ENCODE measurements at regions not wholly inside any gene's neighbourhood (a gene's known extent, or its start where the extent isn't known, plus 50 kb on each side); places are given as distances from the start of the nearest gene placed in this dataset.

DNA sequence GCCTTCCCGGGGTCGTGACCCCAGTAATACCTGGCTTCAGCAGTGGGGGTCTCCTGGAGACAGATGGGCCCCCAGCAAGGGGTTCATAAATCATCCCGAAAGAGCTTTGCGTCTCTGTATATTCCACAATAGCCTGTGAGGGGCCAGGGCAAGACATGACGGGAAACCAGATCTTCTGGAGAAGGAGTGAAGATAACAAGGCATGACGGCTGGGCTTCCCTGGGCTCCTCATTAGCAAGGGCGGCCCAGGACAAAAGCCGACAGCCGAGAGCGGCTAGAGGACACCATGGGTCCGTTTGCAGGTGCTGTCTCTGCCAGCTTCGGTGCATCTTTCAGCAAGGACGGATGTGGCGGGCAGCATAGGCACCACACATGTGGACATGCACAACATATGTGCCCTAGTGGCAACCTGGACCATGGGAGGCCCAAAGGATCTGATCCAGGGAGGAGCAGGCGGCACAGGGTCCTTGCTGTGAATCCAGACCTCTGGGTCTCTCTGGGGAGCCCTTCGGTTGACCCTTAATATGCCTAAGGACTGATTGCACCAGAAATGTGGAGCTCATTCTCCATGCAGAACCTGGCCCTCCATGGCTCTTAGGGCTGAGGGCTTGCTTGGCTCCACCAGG lies 136.9 kb upstream of the FOXF1 start:
- no peak for DNase-seq (ENCODE audit: low read depth in 2 of 2, low spot score in 1 of 2)

DNA sequence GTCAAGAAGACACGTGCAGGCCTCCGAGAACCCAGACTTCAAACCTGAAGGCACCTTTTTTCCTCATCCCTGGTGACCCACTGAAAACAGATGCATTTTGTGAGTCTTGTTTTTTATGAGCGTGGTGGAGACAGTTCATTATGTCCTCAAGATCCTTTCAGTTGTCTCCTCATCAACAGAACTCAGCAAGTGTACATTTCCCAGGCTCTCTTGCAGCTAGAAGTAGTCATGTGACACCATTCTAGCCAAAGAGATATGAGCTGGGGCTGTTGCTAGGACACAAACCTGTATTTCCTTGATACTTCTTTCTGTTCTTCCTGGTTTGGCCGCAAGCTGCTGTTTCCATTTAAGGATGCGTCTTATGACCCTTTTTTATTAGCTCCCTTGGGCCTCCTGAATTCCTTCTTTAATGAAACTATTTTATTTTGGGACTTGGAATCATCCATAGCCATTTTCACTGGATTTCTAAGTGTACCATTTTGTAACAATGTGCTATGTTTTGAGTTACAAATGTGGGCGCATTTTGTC lies 135.7 kb upstream of the FOXF1 start:
- no peak for DNase-seq (ENCODE audit: low read depth in 2 of 2, low spot score in 1 of 2)

DNA sequence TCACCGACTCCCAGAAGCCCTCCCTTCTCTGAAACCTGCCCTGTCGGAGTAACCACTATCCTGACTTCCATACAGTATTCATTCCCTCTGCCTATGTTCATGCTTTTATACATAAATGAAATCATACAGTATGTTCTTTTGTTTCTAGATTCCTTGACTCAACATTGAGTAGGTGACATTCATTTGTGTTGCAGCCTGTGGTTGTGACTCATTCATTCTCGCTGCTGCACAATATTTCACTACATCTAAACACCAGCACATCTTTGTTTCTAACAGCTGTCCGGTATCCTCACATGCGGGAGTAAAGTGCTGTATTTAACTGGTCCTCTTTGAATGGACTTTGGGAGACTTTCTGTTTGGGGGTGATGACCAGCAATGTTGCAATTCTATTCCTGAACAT lies 135.0 kb upstream of the FOXF1 start:
- no peak for DNase-seq (ENCODE audit: low read depth in 2 of 2, low spot score in 1 of 2)

DNA sequence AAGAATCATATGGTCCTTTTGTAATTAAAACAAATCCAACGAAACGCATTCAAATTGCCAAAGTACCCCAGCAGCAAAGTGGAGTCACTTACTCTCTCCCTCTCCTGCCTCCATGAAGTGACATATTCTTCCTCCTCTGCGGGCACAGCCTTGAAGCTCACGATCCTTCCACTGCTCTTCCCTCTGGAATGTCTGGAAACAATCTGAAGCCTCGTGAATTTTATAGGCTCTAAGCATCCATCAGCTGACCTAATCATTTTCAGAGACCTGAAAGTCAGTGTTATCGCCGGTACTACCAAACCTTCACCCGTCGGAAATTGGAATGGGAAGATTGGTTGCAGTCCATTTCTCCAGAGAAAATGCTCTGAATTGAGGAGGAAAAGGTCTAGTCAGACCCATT lies 134.5 kb upstream of the FOXF1 start:
- DNase-seq (ENCODE audit: low read depth in 2 of 2, low spot score in 1 of 2), result no peak

DNA sequence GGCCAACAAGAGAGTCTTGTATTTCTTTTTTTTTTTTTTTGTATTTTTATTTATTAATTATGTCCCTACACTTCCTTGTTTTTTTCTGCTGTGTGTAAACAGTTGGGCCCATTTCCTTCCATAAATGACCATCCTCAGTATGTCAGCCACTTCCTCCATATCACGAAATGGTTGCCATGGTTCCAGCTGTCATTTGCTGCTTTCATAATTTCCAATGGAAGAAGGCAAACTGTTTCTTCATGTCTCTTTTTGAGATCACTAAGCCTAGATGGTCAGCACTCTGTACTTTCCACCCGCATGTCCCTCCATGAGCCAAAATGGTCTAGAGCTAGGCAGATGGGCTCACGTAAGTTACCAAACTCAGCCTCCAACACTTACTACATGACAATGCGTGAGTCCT lies 133.5 kb upstream of the FOXF1 start:
- no peak for DNase-seq (ENCODE audit: low read depth in 2 of 2, low spot score in 1 of 2)

DNA sequence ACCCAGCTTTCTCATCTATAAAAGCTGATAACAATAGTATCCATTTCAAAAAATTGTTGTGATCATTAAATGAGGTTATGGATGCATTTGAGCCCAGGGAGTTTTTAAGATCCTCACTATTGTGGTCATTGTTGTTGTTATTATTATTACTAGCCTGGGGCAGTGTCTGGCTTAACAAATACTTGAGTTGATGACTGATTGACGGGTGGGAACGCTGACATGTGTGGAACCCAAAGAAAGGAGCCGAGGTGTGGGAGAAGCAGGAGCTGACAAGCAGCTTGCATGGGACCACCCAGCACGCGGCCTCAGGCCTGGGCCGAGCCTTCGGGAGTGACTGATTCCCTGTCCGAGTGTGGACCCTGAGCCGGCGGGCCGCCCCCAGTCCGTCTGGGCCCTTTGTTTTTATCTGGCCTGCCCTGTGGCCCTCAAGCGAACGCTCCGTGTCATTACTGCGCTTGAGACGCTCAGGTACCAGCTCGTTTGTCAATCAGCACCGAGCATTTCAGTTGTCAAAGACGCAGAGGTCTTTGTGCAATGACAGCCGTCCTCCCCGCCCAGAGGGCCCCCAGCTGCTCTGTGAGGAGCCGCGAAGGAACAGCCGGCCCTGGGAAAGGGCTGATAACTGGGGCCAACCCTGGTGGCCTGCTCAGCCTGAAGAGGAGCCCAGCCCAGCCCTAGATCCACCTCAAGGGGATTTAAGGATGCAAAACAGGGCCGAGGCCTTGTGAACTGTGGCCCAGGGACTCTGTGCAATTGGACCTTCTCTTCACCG lies 132.9 kb upstream of the FOXF1 start:
- DNase-seq (ENCODE audit: low read depth in 2 of 2, low spot score in 1 of 2), result no peak

DNA sequence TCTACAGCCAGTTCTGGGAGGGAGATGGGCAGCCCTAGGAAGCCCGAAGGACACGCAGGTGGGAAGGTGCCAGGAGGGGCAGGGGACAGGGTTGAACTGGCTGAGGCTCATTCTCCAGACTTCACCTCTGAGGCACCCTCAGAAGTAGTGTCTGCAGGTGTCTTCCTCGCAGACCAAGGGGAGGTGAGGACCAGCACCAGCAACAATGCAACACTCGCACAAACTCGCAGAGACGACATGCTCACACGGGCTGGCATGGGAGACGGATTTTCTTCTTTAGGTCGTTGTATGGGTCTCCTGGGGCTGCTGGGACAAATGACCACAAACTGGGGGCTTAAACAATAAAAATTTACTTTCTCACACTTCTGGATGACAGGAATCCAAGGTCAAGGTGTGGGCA lies 132.2 kb upstream of the FOXF1 start:
- no peak for DNase-seq (ENCODE audit: low read depth in 2 of 2, low spot score in 1 of 2)

DNA sequence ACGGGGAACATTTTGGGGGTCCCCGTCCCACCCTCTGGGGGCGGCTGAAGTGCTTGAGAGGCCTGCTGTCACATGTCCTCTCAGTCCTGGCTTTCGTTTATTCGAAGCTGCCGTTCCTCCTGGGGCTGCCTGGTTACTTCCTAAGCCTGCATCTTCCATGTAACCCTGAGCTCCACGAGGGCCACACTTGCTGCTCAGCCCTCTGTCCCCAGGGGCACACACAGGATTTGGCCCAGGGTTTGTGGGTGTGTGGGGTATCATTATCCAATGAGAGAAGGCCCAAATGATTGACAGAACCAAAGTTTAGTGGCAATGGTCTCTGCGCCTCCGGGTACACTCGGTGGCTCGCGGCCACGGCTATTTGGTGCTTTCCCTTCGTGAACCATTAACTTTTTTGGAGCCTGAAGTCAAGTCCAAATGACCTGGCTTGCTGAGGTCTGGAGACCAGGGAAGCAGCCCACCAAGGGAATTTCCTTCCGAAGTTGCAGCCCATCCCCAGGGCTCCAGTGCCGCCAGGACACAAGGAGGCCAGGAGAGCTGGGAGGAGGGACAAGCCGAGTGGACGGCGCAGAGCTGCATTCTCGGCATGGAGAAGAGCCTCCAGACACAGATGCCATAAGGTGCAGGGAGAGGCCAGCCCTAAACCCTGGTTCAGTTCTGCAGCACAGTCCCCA lies 131.4 kb upstream of the FOXF1 start:
- no peak for DNase-seq (ENCODE audit: low read depth in 2 of 2, low spot score in 1 of 2)

DNA sequence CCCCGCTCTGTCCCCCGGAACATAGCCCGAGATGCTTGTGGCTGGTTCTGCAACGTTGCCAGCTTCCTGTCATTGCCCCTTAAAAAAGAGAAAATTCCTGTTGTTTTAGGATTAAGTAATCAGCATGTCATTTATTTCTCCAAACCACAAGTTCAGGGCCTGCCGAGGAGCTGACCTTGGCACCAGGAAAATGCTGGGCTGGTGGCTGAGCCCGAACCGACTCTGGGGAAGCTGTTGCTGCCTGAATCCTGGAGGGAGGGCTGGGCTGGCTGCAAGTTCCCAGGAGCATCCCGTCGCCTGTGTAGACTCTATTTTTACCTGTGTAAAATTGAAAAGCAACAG lies 130.9 kb upstream of the FOXF1 start:
- no peak for DNase-seq (ENCODE audit: low read depth in 2 of 2, low spot score in 1 of 2)

DNA sequence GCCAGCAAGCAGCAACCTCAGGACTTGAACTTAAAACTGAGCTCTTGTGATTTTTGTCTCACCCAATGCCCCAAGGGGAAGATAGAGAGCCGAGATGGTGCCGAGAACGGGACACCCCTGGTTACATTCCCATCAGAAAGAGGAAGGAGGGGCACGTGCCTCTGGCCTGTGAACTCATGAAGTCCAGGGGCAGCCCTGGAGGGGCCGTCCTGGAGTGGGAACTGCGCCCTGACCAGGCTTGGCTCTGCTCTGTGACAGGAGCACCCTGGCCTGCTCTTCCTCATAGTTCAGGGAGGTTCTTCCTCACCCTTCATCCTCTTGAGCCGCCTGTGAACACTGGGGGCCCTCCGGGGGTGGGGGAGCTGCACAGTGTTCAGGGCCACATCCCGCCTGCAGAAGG lies 130.3 kb upstream of the FOXF1 start:
- DNase-seq (ENCODE audit: low read depth in 2 of 2, low spot score in 1 of 2), result no peak

DNA sequence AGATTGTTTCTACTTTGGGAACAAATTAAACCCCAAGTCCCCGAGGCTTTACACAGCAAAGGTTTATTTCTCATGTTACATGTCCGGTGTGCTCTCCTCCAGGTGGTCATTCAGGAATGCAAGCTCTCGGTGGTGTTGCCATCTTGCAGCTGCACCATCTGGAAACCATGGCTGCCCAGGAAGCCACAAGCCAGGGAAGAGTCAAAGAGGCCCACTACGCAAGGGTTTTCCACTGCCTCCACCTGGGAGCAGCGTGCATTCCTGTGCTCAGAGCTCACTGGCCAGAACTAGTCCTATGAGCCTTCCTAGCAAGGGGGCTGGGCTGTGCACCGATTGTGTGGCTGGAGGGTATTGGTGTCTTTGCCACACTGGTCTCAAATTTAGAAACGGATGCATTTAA lies 128.8 kb upstream of the FOXF1 start:
- no peak for DNase-seq (ENCODE audit: low read depth in 2 of 2, low spot score in 1 of 2)

DNA sequence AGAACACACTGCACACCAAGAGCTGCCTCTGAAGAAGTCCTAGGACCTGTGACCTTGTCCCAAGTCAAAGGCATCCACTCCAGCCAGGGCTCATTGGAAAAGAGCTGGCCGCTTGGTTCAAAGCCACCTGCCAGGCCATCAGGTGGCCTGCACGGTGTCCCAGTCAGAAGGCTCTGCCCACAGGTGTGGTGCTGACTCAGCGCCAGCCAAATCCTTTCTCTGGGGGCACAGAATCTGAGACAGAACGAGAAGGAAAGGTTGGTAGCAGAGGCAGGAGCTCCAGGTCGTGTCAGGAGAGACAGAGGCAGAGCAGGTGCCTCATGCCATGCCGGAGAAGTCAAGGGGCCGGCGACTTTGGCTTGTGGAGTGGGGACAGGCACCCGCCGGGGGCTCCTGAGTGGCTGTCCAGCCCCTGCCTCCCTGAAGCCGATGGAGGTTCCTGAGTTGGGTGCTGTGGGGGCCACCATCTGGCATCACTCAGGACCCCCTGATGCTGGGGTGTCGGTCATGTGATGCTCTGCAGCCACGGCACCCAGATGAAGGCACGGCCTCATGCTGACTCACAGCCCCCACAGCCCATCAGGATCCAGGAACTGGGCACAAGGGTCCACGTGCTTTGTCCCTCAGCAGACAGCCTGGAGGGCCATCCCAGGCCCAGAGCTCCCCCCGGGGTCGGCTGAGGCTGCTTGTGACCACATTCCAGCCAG lies 128.1 kb upstream of the FOXF1 start:
- DNase-seq (ENCODE audit: low read depth in 2 of 2, low spot score in 1 of 2), result no peak

DNA sequence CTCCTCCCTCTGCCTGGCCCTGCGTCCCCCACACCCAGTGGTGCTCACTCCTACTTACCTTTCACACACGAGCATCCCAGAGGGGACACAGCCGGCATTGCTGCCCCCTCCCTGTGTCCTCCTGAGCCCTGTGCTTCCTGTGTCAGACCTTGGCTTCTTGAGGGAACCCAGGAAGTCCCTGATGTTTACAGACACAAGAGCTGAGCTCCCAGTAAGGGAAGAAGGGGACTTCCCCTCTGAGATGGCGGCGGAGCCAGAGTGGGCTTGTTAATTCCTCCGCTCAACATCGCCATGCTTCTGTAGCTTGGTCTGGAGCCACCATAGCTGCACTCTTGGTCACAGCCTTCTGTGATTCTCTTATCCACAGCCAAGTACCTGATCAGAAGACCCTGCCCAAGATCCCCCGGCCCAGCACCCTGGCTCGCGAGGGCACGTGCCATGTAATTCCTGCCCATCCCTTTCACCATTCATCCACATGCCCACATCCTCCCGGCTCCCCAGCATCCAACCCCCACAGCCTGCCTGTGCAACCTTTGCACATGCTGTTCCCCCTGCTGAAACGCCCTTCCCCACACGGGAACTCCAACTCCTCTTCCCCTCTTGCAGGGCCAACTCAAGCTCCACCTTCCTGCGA lies 127.4 kb upstream of the FOXF1 start:
- no peak for DNase-seq (ENCODE audit: low read depth in 2 of 2, low spot score in 1 of 2)

DNA sequence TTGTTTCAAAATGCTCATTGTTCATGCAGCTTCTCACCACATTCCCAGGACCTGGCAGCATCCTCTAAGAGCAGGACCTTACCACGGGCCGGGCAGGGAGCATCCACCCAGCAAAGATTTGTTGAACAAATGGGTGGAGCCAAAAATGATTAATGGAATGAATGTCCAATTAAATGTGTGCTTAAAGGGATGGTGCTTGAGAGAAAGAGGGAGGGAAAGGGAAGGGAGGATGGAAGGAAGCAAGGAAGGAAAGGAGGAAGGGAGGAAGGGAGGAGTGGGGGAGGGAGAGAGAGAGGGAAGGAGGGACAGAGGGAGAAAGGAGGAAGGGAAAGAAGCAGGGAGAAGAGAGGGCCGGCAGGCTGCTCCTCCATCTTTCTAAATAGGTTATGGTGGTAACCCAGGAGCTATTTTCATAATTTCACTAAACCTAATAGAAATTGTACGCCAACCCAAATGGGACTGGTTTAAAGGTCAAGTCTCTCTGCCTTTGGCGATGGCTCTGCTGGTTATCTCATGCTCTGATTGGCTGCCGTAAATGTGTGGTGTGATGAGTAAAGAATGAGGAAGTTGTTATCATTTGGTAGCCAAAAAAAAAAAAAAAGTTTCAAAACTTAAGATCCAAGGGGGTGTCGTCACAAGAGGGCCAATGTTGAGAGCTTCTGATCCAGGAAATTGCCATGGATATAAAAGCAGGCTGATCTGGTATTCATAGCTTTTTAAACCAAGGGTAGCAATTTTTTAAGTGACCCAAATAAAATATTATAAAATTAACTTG lies 126.7 kb upstream of the FOXF1 start:
- DNase-seq (ENCODE audit: low read depth in 2 of 2, low spot score in 1 of 2), result no peak

DNA sequence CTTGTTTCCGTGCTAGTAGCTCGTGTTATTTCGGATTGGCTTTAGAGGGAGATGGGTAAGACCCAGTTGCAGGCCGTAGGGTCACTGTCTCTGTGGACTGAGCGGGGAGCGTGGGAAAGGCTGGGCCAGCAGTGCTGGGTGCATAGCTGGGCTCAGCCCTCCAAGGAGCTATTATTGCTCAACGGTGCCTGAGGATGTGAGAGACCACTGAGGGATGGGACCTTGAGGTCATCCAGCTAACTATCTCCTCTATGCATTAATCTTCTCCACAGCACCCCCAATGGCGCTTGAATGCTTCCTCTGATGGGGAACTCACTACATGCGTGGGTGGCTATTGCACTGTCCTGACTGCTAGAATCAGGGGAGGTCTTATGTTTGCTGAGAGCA lies 126.1 kb upstream of the FOXF1 start:
- DNase-seq (ENCODE audit: low read depth in 2 of 2, low spot score in 1 of 2), result no peak

DNA sequence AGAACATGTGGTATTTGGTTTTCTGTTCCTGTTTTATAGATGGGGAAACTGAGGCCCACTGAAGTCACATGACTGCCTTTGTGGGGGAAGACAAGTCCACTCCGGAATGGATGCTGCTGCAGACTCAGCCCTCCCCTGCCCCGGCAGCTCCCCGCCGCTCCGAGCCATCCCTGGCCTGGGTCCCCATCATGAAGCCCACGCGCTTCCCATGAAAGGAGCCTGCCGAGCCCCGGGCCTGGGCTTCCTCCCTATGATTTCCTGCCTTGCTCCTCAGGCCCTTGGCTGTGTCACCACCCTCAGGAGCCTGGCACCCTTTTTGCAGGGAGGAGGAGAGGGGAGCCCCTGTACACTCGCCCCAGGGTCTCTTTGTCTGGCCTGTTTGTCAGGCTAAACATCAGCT lies 125.3 kb upstream of the FOXF1 start:
- DNase-seq (ENCODE audit: low read depth in 2 of 2, low spot score in 1 of 2), result no peak

DNA sequence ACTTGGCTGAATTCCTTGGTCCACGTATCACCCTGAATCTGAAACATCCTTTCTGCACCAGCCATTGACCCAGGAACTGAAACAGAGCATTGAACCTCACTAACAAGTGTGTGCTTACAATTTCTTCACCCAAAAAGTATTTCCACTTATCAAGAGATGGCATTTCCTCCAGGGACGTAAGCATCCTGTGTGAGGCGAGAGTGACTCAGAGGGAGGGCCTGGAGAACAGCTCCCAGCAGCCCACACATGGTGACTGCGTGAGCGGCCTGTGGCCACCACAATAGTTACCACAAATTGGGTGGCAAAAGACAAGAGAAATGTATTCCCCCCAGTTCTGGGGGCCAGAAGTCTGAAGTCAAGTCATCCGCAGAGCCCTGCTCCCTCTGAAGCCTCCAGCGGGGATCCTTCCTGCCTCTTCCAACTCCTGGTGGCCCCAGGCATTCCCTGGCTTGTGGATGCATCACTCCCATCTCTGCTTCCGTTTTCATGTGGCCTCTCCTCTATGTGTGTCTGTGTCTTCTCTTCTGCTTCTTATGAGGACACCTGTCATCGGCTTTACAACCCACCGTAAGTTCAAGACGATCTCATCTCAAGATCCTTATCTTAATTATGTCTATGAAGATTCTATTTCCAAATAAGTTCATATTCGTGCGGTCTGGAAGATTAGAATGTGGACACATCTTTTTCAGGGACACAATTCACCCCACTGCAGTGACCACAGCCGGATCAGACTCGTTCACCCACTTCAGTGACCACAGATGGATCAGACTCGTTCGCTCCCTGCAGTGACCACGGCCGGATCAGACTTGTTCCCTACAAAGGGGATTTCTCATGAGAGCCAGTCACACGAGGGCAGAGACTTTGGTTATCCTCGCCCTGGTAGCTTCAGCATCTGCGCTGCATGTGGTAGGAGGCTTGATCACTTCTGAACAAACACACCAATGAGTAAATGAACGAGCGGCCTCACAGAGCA lies 122.6 kb upstream of the FOXF1 start:
- no peak for DNase-seq (ENCODE audit: low read depth in 2 of 2, low spot score in 1 of 2)

DNA sequence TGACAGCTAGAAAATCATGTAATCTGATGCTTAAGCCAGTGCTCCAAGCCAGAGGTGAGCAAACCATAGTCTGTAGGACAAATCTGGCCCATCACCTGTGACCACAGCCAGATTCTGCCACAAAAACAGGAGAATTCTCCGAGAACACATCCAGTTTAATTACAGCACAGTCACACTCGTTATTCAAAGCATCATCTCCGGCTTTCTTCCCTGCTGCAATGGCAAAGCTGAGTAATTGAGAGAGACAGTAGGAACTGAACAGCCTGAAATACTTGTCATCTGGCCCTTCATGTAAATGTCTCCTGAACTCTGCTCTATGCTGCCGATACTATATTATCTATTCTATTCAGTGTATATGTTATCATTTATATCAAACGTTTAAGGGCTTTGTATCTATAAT lies 121.4 kb upstream of the FOXF1 start:
- DNase-seq (ENCODE audit: low read depth in 2 of 2, low spot score in 1 of 2), result no peak

DNA sequence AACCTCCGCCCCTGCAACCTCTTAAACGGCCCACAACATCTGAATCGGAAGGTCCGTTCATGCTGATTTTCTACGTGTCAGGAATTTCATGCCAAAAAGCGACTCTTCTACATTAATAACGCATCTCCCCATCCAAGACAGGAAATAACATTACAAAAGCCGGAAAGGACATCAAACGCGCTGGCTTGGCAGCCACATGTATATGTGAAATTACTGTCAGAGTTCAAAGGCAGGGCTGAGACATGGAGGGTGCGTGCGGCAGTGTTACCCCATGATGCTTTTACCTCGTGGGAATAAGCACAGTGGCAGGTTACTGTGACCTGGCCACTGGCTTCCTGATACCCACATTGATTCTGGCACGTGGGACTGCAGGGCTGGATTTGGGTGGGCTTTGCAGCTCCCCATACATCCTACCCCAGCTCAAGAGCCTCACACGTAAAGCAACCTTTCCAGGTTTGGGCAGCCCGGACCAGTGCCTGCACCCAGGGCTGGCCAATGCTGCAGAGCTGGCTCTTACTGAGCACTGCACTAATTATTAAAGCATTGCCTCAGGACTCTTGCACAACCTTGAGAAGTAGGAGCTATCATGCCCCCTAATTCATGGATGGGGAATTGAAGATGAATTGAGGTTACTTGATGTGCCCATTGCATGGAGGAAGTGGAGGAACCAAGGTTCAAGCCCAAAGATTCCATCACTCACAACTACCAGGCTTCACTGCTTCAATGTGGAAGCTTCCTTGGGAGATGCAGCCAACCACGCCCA lies 120.6 kb upstream of the FOXF1 start:
- no peak for DNase-seq (ENCODE audit: low read depth in 2 of 2, low spot score in 1 of 2)
